Lower lobe of right lung (tissue), 2 donors: ENCODE measurements at regions not wholly inside any gene's neighbourhood (a gene's known extent, or its start where the extent isn't known, plus 50 kb on each side); places are given as distances from the start of the nearest gene placed in this dataset.

Experiments
- ATAC-seq, 2 donors: fragments of 200-7000 bp; cut with Tn5 transposase; one replicate each; pipeline ENCODE4 v1.9.1; 2020 to 2022; ENCODE audit warnings: mild to moderate bottlenecking in 2 of 2, moderate library complexity in 2 of 2
- DNase-seq: peaks from one replicate; pipeline ENCODE4 v3.0.0-alpha.2; 2020
- H3K27ac ChIP-seq: fragments of 200-600 bp; one replicate; pipeline ENCODE4 v1.8.0; 2022
- H3K27me3 ChIP-seq: fragments of 200-600 bp; one replicate; pipeline ENCODE4 v1.8.0; 2022; ENCODE audit warnings: low read depth
- H3K36me3 ChIP-seq: fragments of 200-600 bp; one replicate; pipeline ENCODE4 v1.8.0; 2022; ENCODE audit warnings: mild to moderate bottlenecking
- H3K4me1 ChIP-seq: fragments of 200-600 bp; one replicate; pipeline ENCODE4 v1.8.0; 2022
- H3K4me3 ChIP-seq: fragments of 200-600 bp; one replicate; pipeline ENCODE4 v1.8.0; 2022; ENCODE audit warnings: mild to moderate bottlenecking
- H3K9me3 ChIP-seq: fragments of 200-600 bp; one replicate; pipeline ENCODE4 v1.8.0; 2022
- CTCF ChIP-seq: fragments of 200-600 bp; IDR thresholded peaks from one replicate; pipeline ENCODE4 v1.8.0; 2022; ENCODE audit warnings: antibody characterized with exemption, mild to moderate bottlenecking
- intact Hi-C: fragments of 100-400 bp; cut with DNase I; formaldehyde crosslinking; loops from one replicate; pipeline ENCODE4 v1.11.0; 2022
- donor health status: DM: no; HTN: yes; CAD: no; lungs with severe emphysema.

- Histone ChIP-seq H3K9me3 (no peaks in the 10 kb centered on the region), H3K36me3 (no peaks in the 10 kb centered on the region), H3K27ac (no peak overlapping the region), H3K4me1 (no peaks in the 10 kb centered on the region), H3K27me3 (no peaks in the 10 kb centered on the region), H3K4me3 (no peak overlapping the region)
- intact Hi-C loops: no loop called here
- no peak for ATAC-seq
- TF ChIP-seq CTCF: no peak
- no peak for DNase-seq
Measured at GRCh38 chr2:147311058-147311430, 533.8 kb upstream of the ACVR2A start.

GRCh38 chr2:147310335-147311057 lies 534.3 kb upstream of the ACVR2A start:
- Histone ChIP-seq H3K36me3 (no peaks in the 10 kb centered on the region), H3K9me3 (no peaks in the 10 kb centered on the region), H3K4me3 (no peak overlapping the region), H3K27ac (no peak overlapping the region), H3K4me1 (no peaks in the 10 kb centered on the region), H3K27me3 (no peaks in the 10 kb centered on the region)
- no peak for TF ChIP-seq CTCF
- no peak for DNase-seq
- ATAC-seq: no peak
- intact Hi-C loops: no loop called here

GRCh38 chr2:147297820-147298219 lies 547.0 kb upstream of the ACVR2A start:
- ATAC-seq (peak in 1 of 2 donors; percentile 14), DNase-seq (no peak)
- no peaks in the 10 kb centered on the region for H3K36me3 ChIP-seq
- no peaks in the 10 kb centered on the region for H3K4me1 ChIP-seq
- H3K27me3 ChIP-seq: no peaks in the 10 kb centered on the region
- H3K9me3 ChIP-seq: no peaks in the 10 kb centered on the region
- TF ChIP-seq CTCF: no peak
- intact Hi-C loops: no loop called here
- H3K4me3 ChIP-seq: no peak overlapping the region
- H3K27ac ChIP-seq: no peak overlapping the region

GRCh38 chr2:147294825-147295392 lies 549.9 kb upstream of the ACVR2A start:
- Histone ChIP-seq H3K9me3 (no peaks in the 10 kb centered on the region), H3K36me3 (no peaks in the 10 kb centered on the region), H3K4me3 (no peak overlapping the region), H3K4me1 (no peaks in the 10 kb centered on the region), H3K27ac (no peak overlapping the region), H3K27me3 (no peaks in the 10 kb centered on the region)
- TF ChIP-seq CTCF: no peak
- DNase-seq (no peak), ATAC-seq (no peak)
- intact Hi-C loops: no loop called here

GRCh38 chr2:147293991-147294824 lies 550.6 kb upstream of the ACVR2A start:
- ATAC-seq: no peak
- Histone ChIP-seq H3K27me3 (no peaks in the 10 kb centered on the region), H3K4me1 (no peaks in the 10 kb centered on the region), H3K4me3 (no peak overlapping the region), H3K27ac (no peak overlapping the region), H3K9me3 (no peaks in the 10 kb centered on the region), H3K36me3 (no peaks in the 10 kb centered on the region)
- no peak for TF ChIP-seq CTCF
- intact Hi-C loops: no loop called here
- DNase-seq: no peak
